K562 (cell line): ENCODE measurements at regions not wholly inside any gene's neighbourhood (a gene's known extent, or its start where the extent isn't known, plus 50 kb on each side); places are given as distances from the start of the nearest gene placed in this dataset.

Source experiments
- ATAC-seq: fragments of 200-7000 bp; cut with Tn5 transposase; 3 replicates; pipeline ENCODE4 v1.9.1; 2020; ENCODE audit warnings: moderate library complexity
- BruUV-seq: library from RNA; stranded (reverse); fragments of 400-500 nt; replicated peaks from 2 replicates; lab custom pipeline; 2021; lab: Mats Ljungman, UMichigan
- CTCF ChIA-PET: fragments of 300-600 bp; formaldehyde crosslinking; extraction: SDS; loops from one replicate; lab custom pipeline; 2021; ENCODE audit warnings: low intra/inter-chr PET ratio; lab: Yijun Ruan, JAX
- POLR2A ChIA-PET: fragments of 300-600, 350-650 bp; sonication (Branson Sonifier 250); formaldehyde crosslinking; extraction: SDS; loops from one replicate; lab custom pipeline; 2021; ENCODE audit warnings: antibody characterized with exemption, inconsistent platforms; lab: Yijun Ruan, JAX
- DNase-seq, 4 experiments: peaks; one replicate each; pipeline versions ENCODE4 v3.0.0 to v3.0.0-alpha.2; 2011 to 2018; ENCODE audit warnings: low spot score in 3 of 4, mixed read lengths in 3 of 4; ENCODE audit errors: extremely low read depth in 1 of 4
- FAIRE-seq: peaks from 2 replicates; lab custom pipeline; 2011; peaks lifted over from hg19 to GRCh38; lab: Jason Lieb, UNC
- H2AFZ ChIP-seq: 2 replicates; pipeline ENCODE4 v1.6.0; 2011; ENCODE audit warnings: low read depth, low read length, control low read depth, inconsistent platforms
- H3K27ac ChIP-seq: fragments of 200-600 bp; 3 replicates; pipeline ENCODE4 v1.8.0; 2011; ENCODE audit warnings: low read depth, mild to moderate bottlenecking, control low read depth, inconsistent platforms, low read length, moderate library complexity, mixed read lengths; ENCODE audit errors: extremely low read depth
- H3K27me3 ChIP-seq, 2 experiments: fragments of 300-600 bp in 1 of 2; 2 replicates in 1 of 2; 3 replicates in 1 of 2; pipeline versions ENCODE4 v1.6.0 to v1.8.0; 2011; ENCODE audit warnings: inconsistent platforms in 2 of 2, low read length in 2 of 2, mild to moderate bottlenecking in 1 of 2, mixed read lengths in 1 of 2, moderate library complexity in 1 of 2; ENCODE audit not compliant: control insufficient read depth in 2 of 2, insufficient read depth in 2 of 2
- H3K36me3 ChIP-seq: fragments of 300-600 bp; 3 replicates; pipeline ENCODE4 v1.8.0; 2011; ENCODE audit warnings: mild to moderate bottlenecking, low read length, inconsistent platforms; ENCODE audit not compliant: control insufficient read depth, insufficient read depth
- H3K4me1 ChIP-seq, 2 experiments: fragments of 200-600 bp in 1 of 2; replicated peaks in 1 of 2; 2 replicates in 1 of 2; 3 replicates in 1 of 2; pipeline versions ENCODE4 v1.5.1 to v1.8.0; 2011; ENCODE audit warnings: inconsistent platforms in 2 of 2, low read length in 2 of 2, mild to moderate bottlenecking in 1 of 2, mixed read lengths in 1 of 2, moderate library complexity in 1 of 2; ENCODE audit not compliant: control insufficient read depth in 2 of 2, insufficient read depth in 2 of 2
- H3K4me2 ChIP-seq: 2 replicates; pipeline ENCODE4 v1.6.1; 2011; ENCODE audit warnings: low read length, control low read depth, inconsistent platforms, mixed read lengths; ENCODE audit not compliant: insufficient read depth
- H3K4me3 ChIP-seq: fragments of 200-600 bp; sonication (generic), shearing (Covaris generic); 2 replicates; pipeline ENCODE4 v1.5.1; 2016; ENCODE audit warnings: control low read depth, inconsistent platforms
- H3K79me2 ChIP-seq: fragments of 200-600 bp; 3 replicates; pipeline ENCODE4 v1.8.0; 2011; ENCODE audit warnings: low read length, inconsistent platforms; ENCODE audit not compliant: control insufficient read depth, insufficient read depth
- H3K9ac ChIP-seq, 2 experiments: 2 replicates each; pipeline versions ENCODE4 v1.6.0 to v1.6.1; 2011; ENCODE audit warnings: low read depth in 2 of 2, low read length in 2 of 2, control low read depth in 1 of 2, inconsistent platforms in 1 of 2, mild to moderate bottlenecking in 1 of 2, mixed read lengths in 1 of 2; ENCODE audit not compliant: insufficient read depth in 1 of 2
- H3K9me1 ChIP-seq: one replicate; pipeline ENCODE4 v1.6.0; 2011; ENCODE audit warnings: inconsistent platforms, mild to moderate bottlenecking, low read length, moderate library complexity; ENCODE audit not compliant: control insufficient read depth, insufficient read depth
- H3K9me3 ChIP-seq: replicated peaks from 2 replicates; pipeline ENCODE4 v1.5.1; 2011; ENCODE audit warnings: low read depth, low read length, inconsistent platforms; ENCODE audit not compliant: control insufficient read depth, insufficient read depth
- H4K20me1 ChIP-seq: replicated peaks from 2 replicates; pipeline ENCODE4 v1.6.1; 2011; ENCODE audit warnings: low read length, inconsistent platforms, mixed read lengths; ENCODE audit not compliant: control insufficient read depth, insufficient read depth
- ADNP ChIP-seq: fragments of 200-800 bp; sonication (Bioruptor generic); IDR thresholded peaks from 2 replicates; pipeline ENCODE4 v1.6.1; 2016; ENCODE audit warnings: missing genetic modification characterization, missing compliant biosample characterization
- CREB3 ChIP-seq: fragments of 450-650 bp; conservative IDR thresholded peaks from 2 replicates; pipeline ENCODE4 v1.6.1; 2016; ENCODE audit warnings: missing genetic modification characterization, low read depth, mild to moderate bottlenecking, missing compliant biosample characterization, moderate library complexity
- GTF2A2 ChIP-seq: IDR thresholded peaks from 2 replicates; pipeline ENCODE4 v1.6.1; 2016; ENCODE audit warnings: mild to moderate bottlenecking, missing genetic modification characterization, missing compliant biosample characterization
- GTF2F1 ChIP-seq: IDR thresholded peaks from 2 replicates; pipeline ENCODE4 v1.6.1; 2011; ENCODE audit warnings: low read depth, low read length, improper control_type of control experiment
- HLTF ChIP-seq: fragments of 450-650 bp; IDR thresholded peaks from 2 replicates; pipeline ENCODE4 v1.6.1; 2016
- NR1H2 ChIP-seq: sonication (generic); formaldehyde crosslinking; IDR thresholded peaks from 2 replicates; pipeline ENCODE4 v1.4.0; 2020; ENCODE audit warnings: mild to moderate bottlenecking, missing genetic modification reagents
- SNRNP70 ChIP-seq: fragments of 200-400 bp; formaldehyde crosslinking; optimal IDR thresholded peaks from 2 replicates; pipeline ENCODE3; 2017; ENCODE audit warnings: low read depth, low read length
- ZNF263 ChIP-seq: sonication (generic); formaldehyde crosslinking; IDR thresholded peaks from 2 replicates; pipeline ENCODE4 v1.8.0; 2022; ENCODE audit warnings: mild to moderate bottlenecking, missing genetic modification reagents, borderline replicate concordance
- ZNF512 ChIP-seq: IDR thresholded peaks from 2 replicates; pipeline ENCODE4 v1.6.1; 2016; ENCODE audit warnings: missing genetic modification characterization, missing compliant biosample characterization
- WGBS: fragments of 100-300 bp; shearing (Covaris generic); methylation state at CpG from one replicate; pipeline ENCODE4 v1.1.6; 2016; ENCODE audit warnings: low coverage, mixed read lengths; ENCODE audit not compliant: insufficient coverage; ENCODE audit errors: missing lambda C conversion rate; 5-methylcytosine and 5-hydroxymethylcytosine counted together
- in situ Hi-C: fragments of 300-500 bp; cut with MboI; formaldehyde crosslinking; loops from 4 replicates; pipeline ENCODE4 v1.15.0; 2018; ENCODE audit warnings: inconsistent platforms, mixed read lengths
- intact Hi-C: fragments of 100-400 bp; cut with micrococcal nuclease; formaldehyde crosslinking; loops from 2 replicates; pipeline ENCODE4 v1.14.2; 2022
- TF ChIP-seq, protein P1 (sequence below): sonication (generic); formaldehyde crosslinking; IDR thresholded peaks from 2 replicates; pipeline ENCODE4 v1.8.1; 2023; ENCODE audit warnings: mild to moderate bottlenecking, missing genetic modification reagents

GRCh38 chr12:5273709-5274108, 158.2 kb upstream of the NTF3 start:
- Histone ChIP-seq H3K9ac (no peak overlapping the region), H3K4me1 (no peaks in the 10 kb centered on the region; a peak in 1 of 5 replicates), H3K4me3 (no peak overlapping the region), H3K79me2 (no peaks in the 10 kb centered on the region), H2AFZ (no peak overlapping the region), H3K36me3 (no peaks in the 10 kb centered on the region), H3K4me2 (no peak overlapping the region), H3K9me1 (no peaks in the 10 kb centered on the region), H4K20me1 (no peaks in the 10 kb centered on the region), H3K27ac (no peak overlapping the region), H3K27me3 (no peaks in the 10 kb centered on the region; a peak in 1 of 5 replicates), H3K9me3 (no peaks in the 10 kb centered on the region)
- TF ChIP-seq, protein P1, sequence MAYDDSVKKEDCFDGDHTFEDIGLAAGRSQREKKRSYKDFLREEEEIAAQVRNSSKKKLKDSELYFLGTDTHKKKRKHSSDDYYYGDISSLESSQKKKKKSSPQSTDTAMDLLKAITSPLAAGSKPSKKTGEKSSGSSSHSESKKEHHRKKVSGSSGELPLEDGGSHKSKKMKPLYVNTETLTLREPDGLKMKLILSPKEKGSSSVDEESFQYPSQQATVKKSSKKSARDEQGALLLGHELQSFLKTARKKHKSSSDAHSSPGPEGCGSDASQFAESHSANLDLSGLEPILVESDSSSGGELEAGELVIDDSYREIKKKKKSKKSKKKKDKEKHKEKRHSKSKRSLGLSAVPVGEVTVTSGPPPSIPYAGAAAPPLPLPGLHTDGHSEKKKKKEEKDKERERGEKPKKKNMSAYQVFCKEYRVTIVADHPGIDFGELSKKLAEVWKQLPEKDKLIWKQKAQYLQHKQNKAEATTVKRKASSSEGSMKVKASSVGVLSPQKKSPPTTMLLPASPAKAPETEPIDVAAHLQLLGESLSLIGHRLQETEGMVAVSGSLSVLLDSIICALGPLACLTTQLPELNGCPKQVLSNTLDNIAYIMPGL (CRISPR knock-in tag): no peak
- TF ChIP-seq ZNF512 (tag) (no peak), ADNP (tag) (no peak), NR1H2 (no peak), CREB3 (tag) (no peak), SNRNP70 (no peak), ZNF263 (CRISPR knock-in tag) (no peak), GTF2A2 (no peak), HLTF (no peak), GTF2F1 (no peak)
- ChIA-PET POLR2A (no interaction called here), CTCF (no interaction called here)
- no peak for ATAC-seq
- no peak for FAIRE-seq
- 37% methylated on average over 8 of the region's 8 CpGs for WGBS
- no peak for DNase-seq
- in situ Hi-C loops (no loop called here), intact Hi-C loops (no loop called here)
- no TSS peak for BruUV-seq
